ENCODE measurements at regions not wholly inside any gene's neighbourhood (a gene's known extent, or its start where the extent isn't known, plus 50 kb on each side); places are given as distances from the start of the nearest gene placed in this dataset.

GRCh38 chr13:78393286-78394142 lies 209.8 kb downstream of the POU4F1 start:
- no peaks in the 10 kb centered on the region for H3K9me3 Mint-ChIP-seq (ENCODE audit: unreplicated experiment)
- POLR2A ChIA-PET = interaction anchor here (0.9 kb wide), 1 partner anchor 11 kb away, joined by 3 read pairs; no protein-coding TSS in a partner anchor
- TF ChIP-seq, protein P1, sequence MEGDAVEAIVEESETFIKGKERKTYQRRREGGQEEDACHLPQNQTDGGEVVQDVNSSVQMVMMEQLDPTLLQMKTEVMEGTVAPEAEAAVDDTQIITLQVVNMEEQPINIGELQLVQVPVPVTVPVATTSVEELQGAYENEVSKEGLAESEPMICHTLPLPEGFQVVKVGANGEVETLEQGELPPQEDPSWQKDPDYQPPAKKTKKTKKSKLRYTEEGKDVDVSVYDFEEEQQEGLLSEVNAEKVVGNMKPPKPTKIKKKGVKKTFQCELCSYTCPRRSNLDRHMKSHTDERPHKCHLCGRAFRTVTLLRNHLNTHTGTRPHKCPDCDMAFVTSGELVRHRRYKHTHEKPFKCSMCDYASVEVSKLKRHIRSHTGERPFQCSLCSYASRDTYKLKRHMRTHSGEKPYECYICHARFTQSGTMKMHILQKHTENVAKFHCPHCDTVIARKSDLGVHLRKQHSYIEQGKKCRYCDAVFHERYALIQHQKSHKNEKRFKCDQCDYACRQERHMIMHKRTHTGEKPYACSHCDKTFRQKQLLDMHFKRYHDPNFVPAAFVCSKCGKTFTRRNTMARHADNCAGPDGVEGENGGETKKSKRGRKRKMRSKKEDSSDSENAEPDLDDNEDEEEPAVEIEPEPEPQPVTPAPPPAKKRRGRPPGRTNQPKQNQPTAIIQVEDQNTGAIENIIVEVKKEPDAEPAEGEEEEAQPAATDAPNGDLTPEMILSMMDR (IDR thresholded peaks at IDR 0.05; ENCODE audit: unreplicated experiment) = no peak
- no peak overlapping the region for H3K4me3 Mint-ChIP-seq (ENCODE audit: unreplicated experiment)
- H3K4me1 Mint-ChIP-seq (ENCODE audit: insufficient read depth, unreplicated experiment) = no peaks in the 10 kb centered on the region
- intact Hi-C loops (cut with micrococcal nuclease) = no loop called here
- no TSS peak for BruUV-seq (replicated peaks)
- CTCF ChIA-PET = interaction anchor here (0.5 kb wide), 1 partner anchor 78 kb away, joined by 3 read pairs; no protein-coding TSS in a partner anchor
- H3K27ac Mint-ChIP-seq (ENCODE audit: low read depth, unreplicated experiment) = no peak overlapping the region
- H3K36me3 Mint-ChIP-seq (ENCODE audit: insufficient read depth, unreplicated experiment) = no peaks in the 10 kb centered on the region
- no peak for DNase-seq (ENCODE audit: unreplicated experiment)
- H3K27me3 Mint-ChIP-seq (ENCODE audit: insufficient read depth, unreplicated experiment) = peaks cover 11% of the 10 kb centered on the region

DNA sequence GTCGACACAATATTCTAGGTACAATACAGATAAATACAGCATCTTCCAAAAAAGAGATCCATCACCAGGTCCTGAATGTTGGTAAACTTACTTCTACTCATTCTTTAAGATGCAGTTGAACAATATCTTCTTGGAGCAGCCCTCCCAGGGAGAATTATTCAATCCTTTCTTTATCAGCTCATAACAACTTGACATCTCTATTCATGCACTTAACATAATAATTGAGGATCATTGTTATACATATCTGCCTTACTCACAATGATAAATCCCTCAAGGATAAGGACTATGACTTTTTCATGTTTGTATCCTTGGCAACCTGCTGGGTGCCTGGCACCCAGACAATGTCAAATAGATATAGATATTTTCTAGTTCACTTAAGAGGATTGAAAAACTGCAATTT lies 219.5 kb downstream of the POU4F1 start:
- BruUV-seq (replicated peaks) = no TSS peak
- H3K27me3 Mint-ChIP-seq (ENCODE audit: insufficient read depth, unreplicated experiment) = no peaks in the 10 kb centered on the region
- H3K4me3 Mint-ChIP-seq (ENCODE audit: unreplicated experiment) = no peak overlapping the region
- no peaks in the 10 kb centered on the region for H3K4me1 Mint-ChIP-seq (ENCODE audit: insufficient read depth, unreplicated experiment)
- intact Hi-C loops (cut with micrococcal nuclease) = no loop called here
- no peak overlapping the region for H3K27ac Mint-ChIP-seq (ENCODE audit: low read depth, unreplicated experiment)
- H3K9me3 Mint-ChIP-seq (ENCODE audit: unreplicated experiment) = no peaks in the 10 kb centered on the region
- POLR2A ChIA-PET = no interaction called here
- TF ChIP-seq, protein P1 (IDR thresholded peaks at IDR 0.05; ENCODE audit: unreplicated experiment) = no peak
- CTCF ChIA-PET = no interaction called here
- no peak for DNase-seq (ENCODE audit: unreplicated experiment)
- no peaks in the 10 kb centered on the region for H3K36me3 Mint-ChIP-seq (ENCODE audit: insufficient read depth, unreplicated experiment)

DNA sequence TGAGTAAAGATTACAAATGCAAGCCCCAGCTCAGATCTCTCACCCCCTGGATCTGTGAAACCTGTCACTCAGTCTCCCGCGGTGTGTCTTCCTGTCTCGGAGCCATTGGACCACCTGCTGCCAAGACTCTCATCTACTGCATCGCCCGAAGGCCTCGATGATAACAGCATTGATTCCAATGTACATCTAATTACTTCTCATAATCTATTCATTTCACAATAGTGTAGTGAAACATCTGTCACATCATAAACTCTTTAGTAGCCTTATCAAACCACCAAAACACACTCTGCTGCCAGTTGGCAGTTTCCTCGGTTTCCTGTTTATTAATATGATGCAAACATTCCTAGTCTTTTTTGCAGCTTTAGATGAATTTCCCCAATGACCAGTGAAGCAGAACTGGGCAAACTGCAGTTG lies 220.3 kb downstream of the POU4F1 start:
- intact Hi-C loops (cut with micrococcal nuclease) = no loop called here
- H3K4me1 Mint-ChIP-seq (ENCODE audit: insufficient read depth, unreplicated experiment) = no peaks in the 10 kb centered on the region
- H3K4me3 Mint-ChIP-seq (ENCODE audit: unreplicated experiment) = no peak overlapping the region
- BruUV-seq (replicated peaks) = no TSS peak
- no peaks in the 10 kb centered on the region for H3K9me3 Mint-ChIP-seq (ENCODE audit: unreplicated experiment)
- ChIA-PET POLR2A (interaction anchor here (1.1 kb wide), 1 partner anchor 11 kb away, joined by 3 read pairs; no protein-coding TSS in a partner anchor), CTCF (no interaction called here)
- no peaks in the 10 kb centered on the region for H3K36me3 Mint-ChIP-seq (ENCODE audit: insufficient read depth, unreplicated experiment)
- no peaks in the 10 kb centered on the region for H3K27me3 Mint-ChIP-seq (ENCODE audit: insufficient read depth, unreplicated experiment)
- DNase-seq (ENCODE audit: unreplicated experiment) = no peak
- TF ChIP-seq, protein P1 (IDR thresholded peaks at IDR 0.05; ENCODE audit: unreplicated experiment) = no peak
- no peak overlapping the region for H3K27ac Mint-ChIP-seq (ENCODE audit: low read depth, unreplicated experiment)

DNA sequence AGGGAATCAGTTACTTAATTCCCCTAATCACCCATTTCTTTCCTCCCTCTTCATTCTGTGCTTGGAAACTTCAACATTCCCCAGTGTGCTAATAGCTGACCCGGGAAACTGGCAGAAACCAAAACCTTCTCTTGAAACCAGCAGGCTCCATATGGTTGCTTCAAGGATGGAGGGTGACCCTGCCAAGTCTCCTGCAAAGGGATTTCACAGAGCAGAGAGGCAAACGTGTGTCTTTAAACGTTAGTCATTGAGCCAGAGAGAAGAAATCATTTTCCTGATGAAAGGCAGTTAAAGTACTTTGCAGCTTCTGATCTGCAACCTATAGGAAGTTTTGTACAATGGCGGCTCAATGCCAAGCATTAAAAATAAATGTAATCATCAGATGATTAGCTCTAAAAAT lies 220.9 kb downstream of the POU4F1 start:
- Mint-ChIP-seq H3K27ac (ENCODE audit: low read depth, unreplicated experiment) (no peak overlapping the region), H3K4me3 (ENCODE audit: unreplicated experiment) (no peak overlapping the region), H3K27me3 (ENCODE audit: insufficient read depth, unreplicated experiment) (no peaks in the 10 kb centered on the region), H3K9me3 (ENCODE audit: unreplicated experiment) (no peaks in the 10 kb centered on the region), H3K36me3 (ENCODE audit: insufficient read depth, unreplicated experiment) (no peaks in the 10 kb centered on the region), H3K4me1 (ENCODE audit: insufficient read depth, unreplicated experiment) (no peaks in the 10 kb centered on the region)
- TF ChIP-seq, protein P1 (IDR thresholded peaks at IDR 0.05; ENCODE audit: unreplicated experiment) = no peak
- ChIA-PET POLR2A (interaction anchor here (1.1 kb wide), 1 partner anchor 11 kb away, joined by 3 read pairs; no protein-coding TSS in a partner anchor), CTCF (no interaction called here)
- intact Hi-C loops (cut with micrococcal nuclease) = no loop called here
- BruUV-seq (replicated peaks) = no TSS peak
- no peak for DNase-seq (ENCODE audit: unreplicated experiment)
